ENCODE measurements at regions not wholly inside any gene's neighbourhood (a gene's known extent, or its start where the extent isn't known, plus 50 kb on each side); places are given as distances from the start of the nearest gene placed in this dataset.

DNA sequence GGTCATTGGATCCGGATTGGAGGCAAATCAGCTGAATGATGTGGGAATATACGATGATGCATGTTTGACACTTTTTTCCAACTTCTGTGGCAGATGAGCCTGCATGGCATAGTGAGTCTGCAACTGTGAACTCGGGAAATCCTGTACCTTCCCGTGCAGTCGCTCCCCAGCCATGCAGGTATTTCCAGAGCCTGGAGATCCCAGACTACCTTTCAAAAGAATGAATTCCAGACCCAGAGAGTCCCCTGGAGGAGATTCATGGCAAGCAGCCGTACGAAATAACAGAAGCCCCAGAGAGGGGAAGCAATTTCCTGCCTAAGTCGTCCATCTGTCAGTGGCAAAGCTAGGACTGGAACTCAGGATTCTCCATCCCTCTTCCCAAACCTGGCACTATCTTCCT lies 75.7 kb upstream of the FAM20A start:
- TF ChIP-seq, protein P1, sequence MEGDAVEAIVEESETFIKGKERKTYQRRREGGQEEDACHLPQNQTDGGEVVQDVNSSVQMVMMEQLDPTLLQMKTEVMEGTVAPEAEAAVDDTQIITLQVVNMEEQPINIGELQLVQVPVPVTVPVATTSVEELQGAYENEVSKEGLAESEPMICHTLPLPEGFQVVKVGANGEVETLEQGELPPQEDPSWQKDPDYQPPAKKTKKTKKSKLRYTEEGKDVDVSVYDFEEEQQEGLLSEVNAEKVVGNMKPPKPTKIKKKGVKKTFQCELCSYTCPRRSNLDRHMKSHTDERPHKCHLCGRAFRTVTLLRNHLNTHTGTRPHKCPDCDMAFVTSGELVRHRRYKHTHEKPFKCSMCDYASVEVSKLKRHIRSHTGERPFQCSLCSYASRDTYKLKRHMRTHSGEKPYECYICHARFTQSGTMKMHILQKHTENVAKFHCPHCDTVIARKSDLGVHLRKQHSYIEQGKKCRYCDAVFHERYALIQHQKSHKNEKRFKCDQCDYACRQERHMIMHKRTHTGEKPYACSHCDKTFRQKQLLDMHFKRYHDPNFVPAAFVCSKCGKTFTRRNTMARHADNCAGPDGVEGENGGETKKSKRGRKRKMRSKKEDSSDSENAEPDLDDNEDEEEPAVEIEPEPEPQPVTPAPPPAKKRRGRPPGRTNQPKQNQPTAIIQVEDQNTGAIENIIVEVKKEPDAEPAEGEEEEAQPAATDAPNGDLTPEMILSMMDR (IDR thresholded peaks at IDR 0.05) = no peak
- no peak for TF ChIP-seq EP300 (IDR thresholded peaks at IDR 0.05)
